ENCODE measurements at regions not wholly inside any gene's neighbourhood (a gene's known extent, or its start where the extent isn't known, plus 50 kb on each side); places are given as distances from the start of the nearest gene placed in this dataset.

GRCh38 chrX:44035571-44035970, 62.4 kb upstream of the NDP start:
- TF ChIP-seq CTCF (IDR thresholded peaks at IDR 0.05) (no peak), EP300 (IDR thresholded peaks at IDR 0.05) (no peak), POLR2A (IDR thresholded peaks at IDR 0.05) (no peak)
